ENCODE measurements at regions not wholly inside any gene's neighbourhood (a gene's known extent, or its start where the extent isn't known, plus 50 kb on each side); places are given as distances from the start of the nearest gene placed in this dataset.

- no peak for DNase-seq (ENCODE audit: low read depth in 1 of 2, low spot score in 1 of 2)
- Histone ChIP-seq H3K27me3 (no peaks in the 10 kb centered on the region), H3K4me3 (no peak overlapping the region), H3K4me1 (ENCODE audit: low read depth) (no peaks in the 10 kb centered on the region), H3K9me3 (ENCODE audit: low read depth) (no peaks in the 10 kb centered on the region), H3K27ac (no peak overlapping the region), H3K36me3 (no peaks in the 10 kb centered on the region)
- TF ChIP-seq CTCF (IDR thresholded peaks at IDR 0.05; ENCODE audit: low read depth, low read length): no peak
These were observed 128.7 kb downstream of the C5orf15 start for GRCh38 chr5:133839721-133840120.

DNA sequence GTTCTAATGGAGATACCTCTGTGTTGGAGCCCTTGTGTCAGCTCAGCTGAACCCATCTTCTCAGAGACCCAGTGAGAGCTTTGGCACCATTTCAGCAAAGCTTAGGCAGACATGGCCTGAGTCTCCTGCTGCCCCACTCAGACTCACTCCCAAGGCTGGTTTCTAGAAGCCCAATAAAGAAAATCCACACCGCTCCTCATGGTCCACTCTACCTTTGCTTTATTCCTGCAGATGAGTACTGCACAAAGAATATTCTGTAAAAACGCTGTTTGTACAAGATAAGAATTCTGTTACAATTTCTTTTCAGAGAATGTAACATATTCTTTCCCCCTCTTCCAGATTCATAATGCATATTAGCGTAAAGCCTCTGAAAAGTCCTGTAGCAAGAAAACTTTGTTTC, 129.3 kb downstream of the C5orf15 start:
- H3K4me3 ChIP-seq: no peak overlapping the region
- no peak for DNase-seq (ENCODE audit: low read depth in 1 of 2, low spot score in 1 of 2)
- H3K27ac ChIP-seq: no peak overlapping the region
- H3K4me1 ChIP-seq (ENCODE audit: low read depth): no peaks in the 10 kb centered on the region
- no peak for TF ChIP-seq CTCF (IDR thresholded peaks at IDR 0.05; ENCODE audit: low read depth, low read length)
- no peaks in the 10 kb centered on the region for H3K36me3 ChIP-seq
- no peaks in the 10 kb centered on the region for H3K9me3 ChIP-seq (ENCODE audit: low read depth)
- H3K27me3 ChIP-seq: no peaks in the 10 kb centered on the region

GRCh38 chr5:133838286-133838685, 130.1 kb downstream of the C5orf15 start:
- H3K4me1 ChIP-seq (ENCODE audit: low read depth): no peaks in the 10 kb centered on the region
- no peak overlapping the region for H3K4me3 ChIP-seq
- no peak overlapping the region for H3K27ac ChIP-seq
- H3K9me3 ChIP-seq (ENCODE audit: low read depth): no peaks in the 10 kb centered on the region
- no peaks in the 10 kb centered on the region for H3K27me3 ChIP-seq
- no peaks in the 10 kb centered on the region for H3K36me3 ChIP-seq
- no peak for TF ChIP-seq CTCF (IDR thresholded peaks at IDR 0.05; ENCODE audit: low read depth, low read length)
- DNase-seq (ENCODE audit: low read depth in 1 of 2, low spot score in 1 of 2): no peak

- H3K27me3 ChIP-seq: no peaks in the 10 kb centered on the region
- H3K36me3 ChIP-seq: no peaks in the 10 kb centered on the region
- DNase-seq (ENCODE audit: low read depth in 1 of 2, low spot score in 1 of 2): peak in 1 of 2 donors; percentile 14
- no peak overlapping the region for H3K4me3 ChIP-seq
- H3K27ac ChIP-seq: no peak overlapping the region
- no peaks in the 10 kb centered on the region for H3K9me3 ChIP-seq (ENCODE audit: low read depth)
- peaks cover 6% of the 10 kb centered on the region for H3K4me1 ChIP-seq (ENCODE audit: low read depth)
- no peak for TF ChIP-seq CTCF (IDR thresholded peaks at IDR 0.05; ENCODE audit: low read depth, low read length)
These were observed 136.8 kb downstream of the C5orf15 start for GRCh38 chr5:133831491-133832224.

DNA sequence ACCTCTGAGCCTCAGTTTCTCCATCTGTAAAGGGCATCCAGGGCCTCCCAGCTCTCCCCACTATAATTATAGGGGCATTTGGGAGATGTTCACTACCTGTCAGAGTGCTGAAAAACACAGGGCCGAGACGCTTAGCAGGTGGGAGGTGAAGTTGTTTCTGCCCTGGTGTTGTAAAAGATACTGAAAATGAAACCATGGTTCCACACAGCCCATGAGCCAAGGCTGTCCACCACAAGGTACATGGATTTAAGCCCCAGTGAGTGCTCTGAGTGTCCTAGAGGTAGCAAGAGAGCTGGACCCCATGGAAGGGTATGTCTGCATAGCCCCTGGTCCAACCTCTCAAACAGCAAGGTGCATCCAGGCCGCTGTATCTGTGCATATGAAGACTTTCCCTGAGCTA, 137.5 kb downstream of the C5orf15 start:
- peaks cover 9% of the 10 kb centered on the region for H3K4me1 ChIP-seq (ENCODE audit: low read depth)
- no peaks in the 10 kb centered on the region for H3K36me3 ChIP-seq
- no peak overlapping the region for H3K4me3 ChIP-seq
- TF ChIP-seq CTCF (IDR thresholded peaks at IDR 0.05; ENCODE audit: low read depth, low read length): no peak
- H3K27me3 ChIP-seq: no peaks in the 10 kb centered on the region
- H3K27ac ChIP-seq: no peak overlapping the region
- no peaks in the 10 kb centered on the region for H3K9me3 ChIP-seq (ENCODE audit: low read depth)
- no peak for DNase-seq (ENCODE audit: low read depth in 1 of 2, low spot score in 1 of 2)
